Right lobe of liver (tissue), 4 donors: ENCODE measurements at regions not wholly inside any gene's neighbourhood (a gene's known extent, or its start where the extent isn't known, plus 50 kb on each side); places are given as distances from the start of the nearest gene placed in this dataset.

ENCODE experiments used
- CTCF ChIP-seq, 4 donors: fragments of 200-600 bp in 3 of 4; fragments of 450-650 bp in 1 of 4; IDR thresholded peaks; one replicate each; pipeline versions ENCODE4 v1.5.1 to v1.8.0; 2016 to 2022; ENCODE audit warnings: antibody characterized with exemption in 4 of 4, mild to moderate bottlenecking in 2 of 4
- POLR2A ChIP-seq: fragments of 450-650 bp; IDR thresholded peaks from one replicate; pipeline ENCODE4 v1.6.1; 2017; ENCODE audit warnings: antibody characterized with exemption, mild to moderate bottlenecking
- donor health status: DM: no; HTN: no; CAD: no.
- donor health status: DM: no; HTN: no; CAD: no.
- donor health status: DM: no; HTN: yes; CAD: no.

DNA sequence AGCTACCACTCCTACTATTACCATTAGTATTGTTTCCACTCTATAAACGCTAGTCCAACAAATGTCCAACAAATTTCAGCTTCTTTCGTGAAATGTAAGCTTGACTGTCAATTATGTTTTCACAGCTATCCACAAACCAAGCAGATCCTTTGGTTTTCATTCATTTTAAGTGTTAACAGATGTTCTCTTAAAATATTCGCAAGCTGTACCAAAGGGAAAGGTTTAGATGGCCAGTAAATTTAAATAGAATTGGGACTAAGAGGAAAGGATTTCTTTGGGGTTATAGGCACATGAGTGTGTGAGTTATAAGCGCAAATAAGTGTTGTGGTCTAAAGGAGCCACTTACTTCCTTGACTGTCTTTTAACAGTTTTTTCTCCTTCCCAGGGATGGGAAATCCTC is 136.8 kb upstream of the ADRA1B start:
- no peak for TF ChIP-seq CTCF (IDR thresholded peaks at IDR 0.05)
- TF ChIP-seq POLR2A: no peak
